HL-60 (cell line): ENCODE measurements at regions not wholly inside any gene's neighbourhood (a gene's known extent, or its start where the extent isn't known, plus 50 kb on each side); places are given as distances from the start of the nearest gene placed in this dataset.
"Not testable (repeated sequence)": the region's sequence is repeated elsewhere in the genome, so short reads cannot be mapped to it uniquely, and the experiment has no call there.

ENCODE experiments used
- GABPA ChIP-seq: IDR thresholded peaks from 2 replicates; pipeline ENCODE4 v1.6.1; 2012; ENCODE audit warnings: low read depth
- POLR2AphosphoS5 ChIP-seq: IDR thresholded peaks from 2 replicates; pipeline ENCODE4 v1.6.1; 2012; ENCODE audit warnings: low read depth
- TF ChIP-seq, protein P1 (sequence below): IDR thresholded peaks from one replicate; pipeline ENCODE4 v1.5.1; 2011; ENCODE audit warnings: low read length, control low read depth, inconsistent platforms; ENCODE audit not compliant: insufficient read depth
- TF ChIP-seq, protein P2 (sequence below): IDR thresholded peaks from 2 replicates; pipeline ENCODE4 v1.6.1; 2012; ENCODE audit warnings: low read depth; ENCODE audit not compliant: insufficient replicate concordance

DNA sequence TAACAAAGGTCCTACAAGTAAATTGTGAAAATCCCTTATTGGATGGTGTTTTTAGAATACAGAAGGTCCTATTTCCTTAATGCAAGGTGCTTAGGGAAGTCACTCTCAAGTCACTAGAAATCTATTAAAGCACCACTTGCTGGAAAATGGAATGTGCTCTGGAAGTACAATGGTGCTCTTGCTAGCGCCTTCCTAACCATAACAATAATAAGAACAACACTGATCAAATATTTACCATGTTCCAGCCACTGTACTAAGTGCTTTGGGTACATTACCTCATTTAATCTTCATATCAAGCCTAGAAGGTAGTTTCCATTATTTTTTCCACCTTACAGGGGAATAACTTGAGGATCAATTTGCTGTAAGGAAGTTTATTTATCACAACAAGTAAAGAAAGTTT is 75.4 kb downstream of the FAM72C start:
- TF ChIP-seq, protein P1, sequence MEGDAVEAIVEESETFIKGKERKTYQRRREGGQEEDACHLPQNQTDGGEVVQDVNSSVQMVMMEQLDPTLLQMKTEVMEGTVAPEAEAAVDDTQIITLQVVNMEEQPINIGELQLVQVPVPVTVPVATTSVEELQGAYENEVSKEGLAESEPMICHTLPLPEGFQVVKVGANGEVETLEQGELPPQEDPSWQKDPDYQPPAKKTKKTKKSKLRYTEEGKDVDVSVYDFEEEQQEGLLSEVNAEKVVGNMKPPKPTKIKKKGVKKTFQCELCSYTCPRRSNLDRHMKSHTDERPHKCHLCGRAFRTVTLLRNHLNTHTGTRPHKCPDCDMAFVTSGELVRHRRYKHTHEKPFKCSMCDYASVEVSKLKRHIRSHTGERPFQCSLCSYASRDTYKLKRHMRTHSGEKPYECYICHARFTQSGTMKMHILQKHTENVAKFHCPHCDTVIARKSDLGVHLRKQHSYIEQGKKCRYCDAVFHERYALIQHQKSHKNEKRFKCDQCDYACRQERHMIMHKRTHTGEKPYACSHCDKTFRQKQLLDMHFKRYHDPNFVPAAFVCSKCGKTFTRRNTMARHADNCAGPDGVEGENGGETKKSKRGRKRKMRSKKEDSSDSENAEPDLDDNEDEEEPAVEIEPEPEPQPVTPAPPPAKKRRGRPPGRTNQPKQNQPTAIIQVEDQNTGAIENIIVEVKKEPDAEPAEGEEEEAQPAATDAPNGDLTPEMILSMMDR, result not testable (repeated sequence)
- TF ChIP-seq GABPA, POLR2AphosphoS5: not testable (repeated sequence)
- TF ChIP-seq, protein P2, sequence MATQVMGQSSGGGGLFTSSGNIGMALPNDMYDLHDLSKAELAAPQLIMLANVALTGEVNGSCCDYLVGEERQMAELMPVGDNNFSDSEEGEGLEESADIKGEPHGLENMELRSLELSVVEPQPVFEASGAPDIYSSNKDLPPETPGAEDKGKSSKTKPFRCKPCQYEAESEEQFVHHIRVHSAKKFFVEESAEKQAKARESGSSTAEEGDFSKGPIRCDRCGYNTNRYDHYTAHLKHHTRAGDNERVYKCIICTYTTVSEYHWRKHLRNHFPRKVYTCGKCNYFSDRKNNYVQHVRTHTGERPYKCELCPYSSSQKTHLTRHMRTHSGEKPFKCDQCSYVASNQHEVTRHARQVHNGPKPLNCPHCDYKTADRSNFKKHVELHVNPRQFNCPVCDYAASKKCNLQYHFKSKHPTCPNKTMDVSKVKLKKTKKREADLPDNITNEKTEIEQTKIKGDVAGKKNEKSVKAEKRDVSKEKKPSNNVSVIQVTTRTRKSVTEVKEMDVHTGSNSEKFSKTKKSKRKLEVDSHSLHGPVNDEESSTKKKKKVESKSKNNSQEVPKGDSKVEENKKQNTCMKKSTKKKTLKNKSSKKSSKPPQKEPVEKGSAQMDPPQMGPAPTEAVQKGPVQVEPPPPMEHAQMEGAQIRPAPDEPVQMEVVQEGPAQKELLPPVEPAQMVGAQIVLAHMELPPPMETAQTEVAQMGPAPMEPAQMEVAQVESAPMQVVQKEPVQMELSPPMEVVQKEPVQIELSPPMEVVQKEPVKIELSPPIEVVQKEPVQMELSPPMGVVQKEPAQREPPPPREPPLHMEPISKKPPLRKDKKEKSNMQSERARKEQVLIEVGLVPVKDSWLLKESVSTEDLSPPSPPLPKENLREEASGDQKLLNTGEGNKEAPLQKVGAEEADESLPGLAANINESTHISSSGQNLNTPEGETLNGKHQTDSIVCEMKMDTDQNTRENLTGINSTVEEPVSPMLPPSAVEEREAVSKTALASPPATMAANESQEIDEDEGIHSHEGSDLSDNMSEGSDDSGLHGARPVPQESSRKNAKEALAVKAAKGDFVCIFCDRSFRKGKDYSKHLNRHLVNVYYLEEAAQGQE, result not testable (repeated sequence)
